ENCODE measurements at regions not wholly inside any gene's neighbourhood (a gene's known extent, or its start where the extent isn't known, plus 50 kb on each side); places are given as distances from the start of the nearest gene placed in this dataset.

GRCh38 chr11:80868831-80869230 lies 1428.0 kb upstream of the TENM4 start:
- Histone ChIP-seq H4K20me1 (ENCODE audit: insufficient read depth, low read length) (no peaks in the 10 kb centered on the region), H3K36me3 (ENCODE audit: insufficient read depth, low read length) (no peaks in the 10 kb centered on the region), H3K79me2 (ENCODE audit: insufficient read depth, low read length) (no peaks in the 10 kb centered on the region), H3K4me3 (ENCODE audit: low read depth, low read length, poor library complexity, severe bottlenecking) (no peak overlapping the region), H3K9me2 (ENCODE audit: low read depth, low read length) (no peaks in the 10 kb centered on the region), H2AFZ (ENCODE audit: low read length) (no peak overlapping the region), H3K27me3 (ENCODE audit: insufficient read depth, low read length) (no peaks in the 10 kb centered on the region), H3K4me2 (ENCODE audit: low read length) (no peak overlapping the region), H3F3A (ENCODE audit: insufficient read depth, low read length) (no peaks in the 10 kb centered on the region), H3K9me3 (ENCODE audit: low read length) (no peaks in the 10 kb centered on the region), H3K27ac (ENCODE audit: low read depth, low read length, poor library complexity, severe bottlenecking) (no peak overlapping the region), H3K9ac (ENCODE audit: low read length) (no peak overlapping the region), H3K4me1 (ENCODE audit: insufficient read depth, low read length, severe bottlenecking) (no peaks in the 10 kb centered on the region)
- TF ChIP-seq EZH2 (IDR thresholded peaks at IDR 0.05; ENCODE audit: borderline replicate concordance, low read length) = no peak
- TF ChIP-seq, protein P1, sequence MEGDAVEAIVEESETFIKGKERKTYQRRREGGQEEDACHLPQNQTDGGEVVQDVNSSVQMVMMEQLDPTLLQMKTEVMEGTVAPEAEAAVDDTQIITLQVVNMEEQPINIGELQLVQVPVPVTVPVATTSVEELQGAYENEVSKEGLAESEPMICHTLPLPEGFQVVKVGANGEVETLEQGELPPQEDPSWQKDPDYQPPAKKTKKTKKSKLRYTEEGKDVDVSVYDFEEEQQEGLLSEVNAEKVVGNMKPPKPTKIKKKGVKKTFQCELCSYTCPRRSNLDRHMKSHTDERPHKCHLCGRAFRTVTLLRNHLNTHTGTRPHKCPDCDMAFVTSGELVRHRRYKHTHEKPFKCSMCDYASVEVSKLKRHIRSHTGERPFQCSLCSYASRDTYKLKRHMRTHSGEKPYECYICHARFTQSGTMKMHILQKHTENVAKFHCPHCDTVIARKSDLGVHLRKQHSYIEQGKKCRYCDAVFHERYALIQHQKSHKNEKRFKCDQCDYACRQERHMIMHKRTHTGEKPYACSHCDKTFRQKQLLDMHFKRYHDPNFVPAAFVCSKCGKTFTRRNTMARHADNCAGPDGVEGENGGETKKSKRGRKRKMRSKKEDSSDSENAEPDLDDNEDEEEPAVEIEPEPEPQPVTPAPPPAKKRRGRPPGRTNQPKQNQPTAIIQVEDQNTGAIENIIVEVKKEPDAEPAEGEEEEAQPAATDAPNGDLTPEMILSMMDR (IDR thresholded peaks at IDR 0.05; ENCODE audit: low read length) = no peak

DNA sequence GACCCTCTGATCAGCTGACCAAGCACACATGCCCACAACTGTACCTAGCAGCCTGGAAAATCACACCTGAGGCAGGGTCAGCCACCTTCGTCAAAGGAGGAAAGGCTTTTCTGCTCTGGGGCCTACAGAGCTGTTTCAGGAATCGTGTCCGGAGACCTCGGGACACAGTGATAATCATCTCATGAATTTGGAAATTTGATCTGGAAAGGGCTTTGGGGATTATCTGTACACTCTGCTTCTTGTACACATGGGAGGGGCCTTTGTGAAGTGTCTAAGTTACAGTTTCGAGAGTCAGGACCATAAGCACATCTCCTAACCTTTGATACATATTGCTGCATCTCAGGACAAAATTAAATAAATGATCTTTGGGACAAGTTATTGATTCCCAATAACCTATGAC lies 1421.2 kb upstream of the TENM4 start:
- TF ChIP-seq, protein P1 (IDR thresholded peaks at IDR 0.05; ENCODE audit: low read length) = no peak
- no peak for TF ChIP-seq EZH2 (IDR thresholded peaks at IDR 0.05; ENCODE audit: borderline replicate concordance, low read length)
- no peaks in the 10 kb centered on the region for H3K79me2 ChIP-seq (ENCODE audit: insufficient read depth, low read length)
- H3K9me3 ChIP-seq (ENCODE audit: low read length) = no peaks in the 10 kb centered on the region
- H3K27me3 ChIP-seq (ENCODE audit: insufficient read depth, low read length) = no peaks in the 10 kb centered on the region
- no peaks in the 10 kb centered on the region for H3K9me2 ChIP-seq (ENCODE audit: low read depth, low read length)
- no peak overlapping the region for H3K27ac ChIP-seq (ENCODE audit: low read depth, low read length, poor library complexity, severe bottlenecking)
- H3K36me3 ChIP-seq (ENCODE audit: insufficient read depth, low read length) = no peaks in the 10 kb centered on the region
- no peak overlapping the region for H3K4me3 ChIP-seq (ENCODE audit: low read depth, low read length, poor library complexity, severe bottlenecking)
- H2AFZ ChIP-seq (ENCODE audit: low read length) = no peak overlapping the region
- H3K4me2 ChIP-seq (ENCODE audit: low read length) = no peak overlapping the region
- H3K4me1 ChIP-seq (ENCODE audit: insufficient read depth, low read length, severe bottlenecking) = no peaks in the 10 kb centered on the region
- H4K20me1 ChIP-seq (ENCODE audit: insufficient read depth, low read length) = no peaks in the 10 kb centered on the region
- no peak overlapping the region for H3K9ac ChIP-seq (ENCODE audit: low read length)
- no peaks in the 10 kb centered on the region for H3F3A ChIP-seq (ENCODE audit: insufficient read depth, low read length)

- no peak overlapping the region for H3K4me3 ChIP-seq (ENCODE audit: low read depth, low read length, poor library complexity, severe bottlenecking)
- TF ChIP-seq, protein P1 (IDR thresholded peaks at IDR 0.05; ENCODE audit: low read length) = no peak
- TF ChIP-seq EZH2 (IDR thresholded peaks at IDR 0.05; ENCODE audit: borderline replicate concordance, low read length) = no peak
- H3F3A ChIP-seq (ENCODE audit: insufficient read depth, low read length) = no peaks in the 10 kb centered on the region
- no peaks in the 10 kb centered on the region for H3K36me3 ChIP-seq (ENCODE audit: insufficient read depth, low read length)
- no peaks in the 10 kb centered on the region for H4K20me1 ChIP-seq (ENCODE audit: insufficient read depth, low read length)
- H3K9me2 ChIP-seq (ENCODE audit: low read depth, low read length) = no peaks in the 10 kb centered on the region
- no peaks in the 10 kb centered on the region for H3K4me1 ChIP-seq (ENCODE audit: insufficient read depth, low read length, severe bottlenecking)
- no peaks in the 10 kb centered on the region for H3K9me3 ChIP-seq (ENCODE audit: low read length)
- H3K27ac ChIP-seq (ENCODE audit: low read depth, low read length, poor library complexity, severe bottlenecking) = no peak overlapping the region
- H2AFZ ChIP-seq (ENCODE audit: low read length) = no peak overlapping the region
- no peak overlapping the region for H3K9ac ChIP-seq (ENCODE audit: low read length)
- H3K79me2 ChIP-seq (ENCODE audit: insufficient read depth, low read length) = no peaks in the 10 kb centered on the region
- H3K27me3 ChIP-seq (ENCODE audit: insufficient read depth, low read length) = no peaks in the 10 kb centered on the region
- no peak overlapping the region for H3K4me2 ChIP-seq (ENCODE audit: low read length)
Measured at GRCh38 chr11:80861193-80861592, 1420.4 kb upstream of the TENM4 start.

All from OCI-LY1 (cell line).